ENCODE measurements at regions not wholly inside any gene's neighbourhood (a gene's known extent, or its start where the extent isn't known, plus 50 kb on each side); places are given as distances from the start of the nearest gene placed in this dataset.
"Not testable (repeated sequence)": the region's sequence is repeated elsewhere in the genome, so short reads cannot be mapped to it uniquely, and the experiment has no call there.

- not testable (repeated sequence) for H3K79me2 ChIP-seq (ENCODE audit: insufficient read depth, low read length); H3F3A ChIP-seq (ENCODE audit: insufficient read depth, low read length); H2AFZ ChIP-seq (ENCODE audit: low read length); H4K20me1 ChIP-seq (ENCODE audit: insufficient read depth, low read length); H3K9me2 ChIP-seq (ENCODE audit: low read depth, low read length); H3K9me3 ChIP-seq (ENCODE audit: low read length); H3K36me3 ChIP-seq (ENCODE audit: insufficient read depth, low read length); H3K4me2 ChIP-seq (ENCODE audit: low read length); H3K9ac ChIP-seq (ENCODE audit: low read length); H3K27me3 ChIP-seq (ENCODE audit: insufficient read depth, low read length); H3K4me3 ChIP-seq (ENCODE audit: low read depth, low read length, poor library complexity, severe bottlenecking)
- Histone ChIP-seq H3K27ac (ENCODE audit: low read depth, low read length, poor library complexity, severe bottlenecking) (peak overlapping the region; percentile 63), H3K4me1 (ENCODE audit: insufficient read depth, low read length, severe bottlenecking) (peaks cover 19% of the 10 kb centered on the region)
These were observed 186.7 kb downstream of the KLRB1 start for GRCh38 chr12:9420817-9421519.

DNA sequence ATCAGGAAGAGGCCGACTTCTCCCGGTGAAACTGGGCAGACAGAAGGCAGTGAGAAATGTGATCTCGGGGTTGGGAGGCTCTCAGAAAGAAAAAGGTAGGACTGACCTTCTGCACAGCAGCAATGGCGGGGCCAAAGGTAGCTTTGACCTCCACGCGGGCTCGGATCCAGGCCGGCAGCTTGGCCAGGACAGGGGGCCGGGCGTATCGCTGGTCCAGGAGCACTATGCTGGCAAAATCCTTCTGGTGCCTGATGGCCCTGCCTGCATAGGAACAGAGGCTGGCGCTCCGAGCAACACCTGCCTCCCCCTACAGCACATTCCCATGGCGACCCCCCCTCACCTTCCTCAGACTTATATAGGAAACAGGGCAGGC lies 189.1 kb downstream of the KLRB1 start:
- peaks cover 19% of the 10 kb centered on the region for H3K4me1 ChIP-seq (ENCODE audit: insufficient read depth, low read length, severe bottlenecking)
- not testable (repeated sequence) for H3K36me3 ChIP-seq (ENCODE audit: insufficient read depth, low read length); H3K9me2 ChIP-seq (ENCODE audit: low read depth, low read length); H3F3A ChIP-seq (ENCODE audit: insufficient read depth, low read length); H3K27me3 ChIP-seq (ENCODE audit: insufficient read depth, low read length); H3K4me3 ChIP-seq (ENCODE audit: low read depth, low read length, poor library complexity, severe bottlenecking); H2AFZ ChIP-seq (ENCODE audit: low read length); H3K79me2 ChIP-seq (ENCODE audit: insufficient read depth, low read length); H3K9ac ChIP-seq (ENCODE audit: low read length); H3K4me2 ChIP-seq (ENCODE audit: low read length); H3K27ac ChIP-seq (ENCODE audit: low read depth, low read length, poor library complexity, severe bottlenecking); H3K9me3 ChIP-seq (ENCODE audit: low read length); H4K20me1 ChIP-seq (ENCODE audit: insufficient read depth, low read length)

DNA sequence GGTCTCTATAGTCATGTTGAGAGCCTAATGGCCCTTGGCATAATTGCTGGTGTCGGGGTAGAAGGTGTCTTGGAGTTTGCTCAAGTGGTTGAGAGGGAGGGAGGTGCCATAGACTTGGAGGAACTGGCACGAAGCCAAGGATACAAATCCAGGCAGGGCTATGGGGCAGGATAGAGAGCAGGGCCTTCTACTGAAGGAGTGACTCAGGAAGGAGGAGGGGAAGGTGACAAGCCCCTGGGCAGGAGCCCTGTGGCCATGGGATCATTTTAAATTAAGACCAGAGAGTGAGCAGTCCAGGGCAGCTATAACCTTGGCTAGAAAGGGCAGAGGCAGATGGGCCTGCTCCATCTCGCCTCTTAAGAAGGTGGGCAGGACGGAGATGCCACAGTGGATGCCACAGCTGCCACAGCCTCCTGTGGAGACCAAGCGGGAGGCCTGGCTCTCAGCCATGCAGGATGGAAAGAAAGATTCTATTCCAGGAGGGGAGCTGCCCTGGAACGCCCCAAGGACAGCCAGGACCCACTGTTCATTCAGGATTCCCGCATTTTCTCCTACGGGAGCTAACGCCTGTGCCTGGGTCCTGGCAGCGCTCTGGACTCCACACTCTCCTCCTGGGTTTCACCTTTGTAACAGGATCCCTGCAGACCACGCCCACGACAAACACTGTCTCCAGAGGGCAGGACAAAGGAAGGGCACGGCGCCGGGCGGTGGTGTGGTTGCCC lies 189.6 kb downstream of the KLRB1 start:
- not testable (repeated sequence) for H3K9me3 ChIP-seq (ENCODE audit: low read length); H3K27me3 ChIP-seq (ENCODE audit: insufficient read depth, low read length); H4K20me1 ChIP-seq (ENCODE audit: insufficient read depth, low read length)

GRCh38 chr12:9417341-9417740 lies 190.4 kb downstream of the KLRB1 start:
- not testable (repeated sequence) for H3K4me2 ChIP-seq (ENCODE audit: low read length); H2AFZ ChIP-seq (ENCODE audit: low read length); H3K9ac ChIP-seq (ENCODE audit: low read length); H4K20me1 ChIP-seq (ENCODE audit: insufficient read depth, low read length); H3K9me3 ChIP-seq (ENCODE audit: low read length); H3K4me3 ChIP-seq (ENCODE audit: low read depth, low read length, poor library complexity, severe bottlenecking); H3K36me3 ChIP-seq (ENCODE audit: insufficient read depth, low read length); H3F3A ChIP-seq (ENCODE audit: insufficient read depth, low read length); H3K27me3 ChIP-seq (ENCODE audit: insufficient read depth, low read length); H3K79me2 ChIP-seq (ENCODE audit: insufficient read depth, low read length); H3K9me2 ChIP-seq (ENCODE audit: low read depth, low read length); H3K27ac ChIP-seq (ENCODE audit: low read depth, low read length, poor library complexity, severe bottlenecking)
- peaks cover 12% of the 10 kb centered on the region for H3K4me1 ChIP-seq (ENCODE audit: insufficient read depth, low read length, severe bottlenecking)

More for the DNA sequence above, 189.6 kb downstream of the KLRB1 start:
- H3K27ac ChIP-seq (ENCODE audit: low read depth, low read length, poor library complexity, severe bottlenecking); H3K36me3 ChIP-seq (ENCODE audit: insufficient read depth, low read length); H3K79me2 ChIP-seq (ENCODE audit: insufficient read depth, low read length); H3K4me3 ChIP-seq (ENCODE audit: low read depth, low read length, poor library complexity, severe bottlenecking); H2AFZ ChIP-seq (ENCODE audit: low read length); H3K9me2 ChIP-seq (ENCODE audit: low read depth, low read length); H3K4me2 ChIP-seq (ENCODE audit: low read length); H3F3A ChIP-seq (ENCODE audit: insufficient read depth, low read length); H3K9ac ChIP-seq (ENCODE audit: low read length): not testable (repeated sequence)
- peaks cover 17% of the 10 kb centered on the region for H3K4me1 ChIP-seq (ENCODE audit: insufficient read depth, low read length, severe bottlenecking)

DNA sequence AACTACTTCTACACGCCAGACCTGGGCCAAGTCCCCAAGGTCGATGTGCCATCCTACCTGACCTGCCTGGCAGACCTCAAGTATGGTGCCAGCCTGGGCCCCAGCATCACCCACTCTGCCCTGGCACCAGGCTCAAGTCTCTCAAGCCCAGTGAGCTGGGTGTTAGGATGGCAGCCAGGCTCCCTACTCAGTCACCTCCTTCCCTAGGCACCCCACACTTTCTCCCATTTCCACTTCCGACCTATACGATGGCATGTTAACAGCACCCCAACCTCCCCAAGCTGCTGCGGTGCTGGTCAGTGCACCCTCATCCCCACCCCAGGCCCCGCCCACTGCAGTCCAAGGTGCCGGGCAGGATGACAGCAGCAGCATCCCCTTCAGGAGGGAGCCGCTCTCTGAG lies 191.4 kb downstream of the KLRB1 start:
- not testable (repeated sequence) for H3K79me2 ChIP-seq (ENCODE audit: insufficient read depth, low read length); H2AFZ ChIP-seq (ENCODE audit: low read length); H3K9me2 ChIP-seq (ENCODE audit: low read depth, low read length); H4K20me1 ChIP-seq (ENCODE audit: insufficient read depth, low read length); H3F3A ChIP-seq (ENCODE audit: insufficient read depth, low read length); H3K36me3 ChIP-seq (ENCODE audit: insufficient read depth, low read length); H3K4me3 ChIP-seq (ENCODE audit: low read depth, low read length, poor library complexity, severe bottlenecking); H3K27me3 ChIP-seq (ENCODE audit: insufficient read depth, low read length); H3K9me3 ChIP-seq (ENCODE audit: low read length); H3K4me2 ChIP-seq (ENCODE audit: low read length); H3K9ac ChIP-seq (ENCODE audit: low read length); H3K27ac ChIP-seq (ENCODE audit: low read depth, low read length, poor library complexity, severe bottlenecking)
- H3K4me1 ChIP-seq (ENCODE audit: insufficient read depth, low read length, severe bottlenecking), result peaks cover 11% of the 10 kb centered on the region

- H4K20me1 ChIP-seq (ENCODE audit: insufficient read depth, low read length); H3K9me3 ChIP-seq (ENCODE audit: low read length); H3K27ac ChIP-seq (ENCODE audit: low read depth, low read length, poor library complexity, severe bottlenecking); H3K27me3 ChIP-seq (ENCODE audit: insufficient read depth, low read length); H3F3A ChIP-seq (ENCODE audit: insufficient read depth, low read length); H3K4me1 ChIP-seq (ENCODE audit: insufficient read depth, low read length, severe bottlenecking); H2AFZ ChIP-seq (ENCODE audit: low read length); H3K9ac ChIP-seq (ENCODE audit: low read length); H3K4me2 ChIP-seq (ENCODE audit: low read length); H3K79me2 ChIP-seq (ENCODE audit: insufficient read depth, low read length); H3K4me3 ChIP-seq (ENCODE audit: low read depth, low read length, poor library complexity, severe bottlenecking); H3K36me3 ChIP-seq (ENCODE audit: insufficient read depth, low read length); H3K9me2 ChIP-seq (ENCODE audit: low read depth, low read length): not testable (repeated sequence)
These were observed 191.8 kb downstream of the KLRB1 start for GRCh38 chr12:9415898-9416297.

- H3K9me2 ChIP-seq (ENCODE audit: low read depth, low read length); H3K27ac ChIP-seq (ENCODE audit: low read depth, low read length, poor library complexity, severe bottlenecking); H3K36me3 ChIP-seq (ENCODE audit: insufficient read depth, low read length); H3K4me1 ChIP-seq (ENCODE audit: insufficient read depth, low read length, severe bottlenecking); H3K79me2 ChIP-seq (ENCODE audit: insufficient read depth, low read length); H3K4me2 ChIP-seq (ENCODE audit: low read length); H4K20me1 ChIP-seq (ENCODE audit: insufficient read depth, low read length); H3K9ac ChIP-seq (ENCODE audit: low read length); H3K4me3 ChIP-seq (ENCODE audit: low read depth, low read length, poor library complexity, severe bottlenecking); H3K27me3 ChIP-seq (ENCODE audit: insufficient read depth, low read length); H2AFZ ChIP-seq (ENCODE audit: low read length); H3K9me3 ChIP-seq (ENCODE audit: low read length); H3F3A ChIP-seq (ENCODE audit: insufficient read depth, low read length): not testable (repeated sequence)
These were observed 193.9 kb downstream of the KLRB1 start for GRCh38 chr12:9413862-9414261.
